H9 (cell line): ENCODE measurements at regions not wholly inside any gene's neighbourhood (a gene's known extent, or its start where the extent isn't known, plus 50 kb on each side); places are given as distances from the start of the nearest gene placed in this dataset.

Experiments used
- DNase-seq: peaks from one replicate; pipeline ENCODE4 v3.0.0-alpha.2; 2017
- H2AFZ ChIP-seq: one replicate; pipeline ENCODE4 v1.6.1; 2013; ENCODE audit warnings: mild to moderate bottlenecking, low read length, control low read depth, moderate library complexity
- H2AK5ac ChIP-seq: 2 replicates; pipeline ENCODE4 v1.6.1; 2013; ENCODE audit warnings: low read length, control low read depth, mixed read lengths; ENCODE audit not compliant: insufficient read length
- H2BK120ac ChIP-seq: one replicate; pipeline ENCODE4 v1.6.1; 2013; ENCODE audit warnings: low read depth, mild to moderate bottlenecking, low read length, control low read depth, inconsistent platforms; ENCODE audit not compliant: poor library complexity, severe bottlenecking
- H2BK12ac ChIP-seq: 2 replicates; pipeline ENCODE4 v1.6.1; 2013; ENCODE audit warnings: low read length, control low read depth, mixed read lengths, low read depth; ENCODE audit not compliant: insufficient read length
- H2BK15ac ChIP-seq: 2 replicates; pipeline ENCODE4 v1.6.1; 2013; ENCODE audit warnings: low read depth, low read length, control low read depth
- H2BK20ac ChIP-seq: one replicate; pipeline ENCODE4 v1.6.1; 2013; ENCODE audit warnings: low read depth, mild to moderate bottlenecking, low read length, control low read depth, inconsistent platforms; ENCODE audit not compliant: poor library complexity, severe bottlenecking
- H2BK5ac ChIP-seq: 2 replicates; pipeline ENCODE4 v1.6.1; 2013; ENCODE audit warnings: low read length, control low read depth, mixed read lengths; ENCODE audit not compliant: insufficient read length
- H3K14ac ChIP-seq: 2 replicates; pipeline ENCODE4 v1.6.1; 2013; ENCODE audit warnings: low read length, control low read depth; ENCODE audit not compliant: insufficient read depth
- H3K18ac ChIP-seq: 2 replicates; pipeline ENCODE4 v1.6.1; 2013; ENCODE audit warnings: low read depth, mild to moderate bottlenecking, mixed read lengths, low read length, control low read depth; ENCODE audit not compliant: insufficient read length
- H3K23ac ChIP-seq: 2 replicates; pipeline ENCODE4 v1.6.1; 2013; ENCODE audit warnings: low read length, control low read depth, mixed read lengths, low read depth; ENCODE audit not compliant: insufficient read length
- H3K23me2 ChIP-seq: 2 replicates; pipeline ENCODE4 v1.6.1; 2013; ENCODE audit warnings: low read depth, mild to moderate bottlenecking, mixed read lengths, low read length, control low read depth; ENCODE audit not compliant: insufficient read length, poor library complexity, severe bottlenecking
- H3K27ac ChIP-seq: 2 replicates; pipeline ENCODE4 v1.5.1; 2013; ENCODE audit warnings: low read length, control low read depth, mixed read lengths, low read depth; ENCODE audit not compliant: insufficient read length
- H3K27me3 ChIP-seq: 2 replicates; pipeline ENCODE4 v1.6.1; 2013; ENCODE audit warnings: low read length, control low read depth, inconsistent platforms; ENCODE audit not compliant: insufficient read depth
- H3K4ac ChIP-seq: 2 replicates; pipeline ENCODE4 v1.6.1; 2013; ENCODE audit warnings: low read depth, mild to moderate bottlenecking, control low read depth, inconsistent platforms, low read length, moderate library complexity
- H3K4me1 ChIP-seq: 2 replicates; pipeline ENCODE4 v1.6.1; 2013; ENCODE audit warnings: low read length, control low read depth, inconsistent platforms; ENCODE audit not compliant: insufficient read depth
- H3K4me2 ChIP-seq: 2 replicates; pipeline ENCODE4 v1.6.1; 2013; ENCODE audit warnings: low read length, control low read depth, mixed read lengths; ENCODE audit not compliant: insufficient read length, insufficient read depth
- H3K56ac ChIP-seq: 2 replicates; pipeline ENCODE4 v1.6.1; 2013; ENCODE audit warnings: low read depth, mild to moderate bottlenecking, mixed read lengths, low read length, control low read depth; ENCODE audit not compliant: insufficient read length
- H3K79me1 ChIP-seq: 2 replicates; pipeline ENCODE4 v1.6.1; 2013; ENCODE audit warnings: low read depth, mild to moderate bottlenecking, moderate library complexity, low read length, control low read depth, inconsistent platforms; ENCODE audit not compliant: insufficient read depth, poor library complexity, severe bottlenecking
- H3K79me2 ChIP-seq: 2 replicates; pipeline ENCODE4 v1.6.1; 2013; ENCODE audit warnings: low read length, control low read depth, inconsistent platforms; ENCODE audit not compliant: insufficient read depth
- H3K9ac ChIP-seq: 2 replicates; pipeline ENCODE4 v1.6.1; 2013; ENCODE audit warnings: low read length, control low read depth, mixed read lengths; ENCODE audit not compliant: insufficient read length; ENCODE audit errors: extremely low read depth
- H3K9me3 ChIP-seq: one replicate; pipeline ENCODE4 v1.6.1; 2013; ENCODE audit warnings: low read depth, low read length, inconsistent platforms; ENCODE audit not compliant: control insufficient read depth
- H3T11ph ChIP-seq: one replicate; pipeline ENCODE4 v1.6.1; 2013; ENCODE audit warnings: mild to moderate bottlenecking, low read length, control low read depth, inconsistent platforms
- H4K20me1 ChIP-seq: one replicate; pipeline ENCODE4 v1.6.1; 2013; ENCODE audit not compliant: control insufficient read depth, insufficient read length, insufficient read depth
- H4K5ac ChIP-seq: 2 replicates; pipeline ENCODE4 v1.6.1; 2013; ENCODE audit warnings: low read depth, mild to moderate bottlenecking, mixed read lengths, low read length, control low read depth; ENCODE audit not compliant: insufficient read length
- H4K8ac ChIP-seq: replicated peaks from 2 replicates; pipeline ENCODE4 v1.6.1; 2013; ENCODE audit warnings: low read length, control low read depth, mixed read lengths, low read depth; ENCODE audit not compliant: insufficient read length
- H4K91ac ChIP-seq: 2 replicates; pipeline ENCODE4 v1.6.1; 2013; ENCODE audit warnings: low read depth, mild to moderate bottlenecking, moderate library complexity, mixed read lengths, low read length, control low read depth; ENCODE audit not compliant: insufficient read length
- H3K27ac Mint-ChIP-seq, 3 experiments: 2 replicates in 2 of 3; 3 replicates in 1 of 3; pipeline ENCODE4 v1.8.0; 2020 to 2021; ENCODE audit warnings: mixed read lengths in 3 of 3, mild to moderate bottlenecking in 1 of 3, moderate library complexity in 1 of 3
- H3K27me3 Mint-ChIP-seq: 2 replicates; pipeline ENCODE4 v1.8.0; 2021; ENCODE audit warnings: low read depth, mild to moderate bottlenecking, moderate library complexity, mixed read lengths
- H3K36me3 Mint-ChIP-seq, 3 experiments: 2 replicates in 2 of 3; 3 replicates in 1 of 3; pipeline ENCODE4 v1.8.0; 2020 to 2021; ENCODE audit warnings: low read depth in 3 of 3, mixed read lengths in 3 of 3; ENCODE audit not compliant: insufficient read depth in 1 of 3
- H3K4me1 Mint-ChIP-seq, 2 experiments: 2 replicates each; pipeline ENCODE4 v1.8.0; 2020; ENCODE audit warnings: mixed read lengths in 2 of 2
- H3K4me3 Mint-ChIP-seq, 2 experiments: 2 replicates in 1 of 2; 3 replicates in 1 of 2; pipeline ENCODE4 v1.8.0; 2020 to 2021; ENCODE audit warnings: mild to moderate bottlenecking in 2 of 2, mixed read lengths in 2 of 2, moderate library complexity in 1 of 2
- H3K9me3 Mint-ChIP-seq, 2 experiments: 2 replicates in 1 of 2; 3 replicates in 1 of 2; pipeline ENCODE4 v1.8.0; 2020; ENCODE audit warnings: mild to moderate bottlenecking in 2 of 2, mixed read lengths in 2 of 2, moderate library complexity in 1 of 2
- CTCF ChIP-seq: fragments of 200-600 bp; sonication (generic); conservative IDR thresholded peaks from 3 replicates; pipeline ENCODE4 v1.8.0; 2021; ENCODE audit warnings: antibody characterized with exemption, mild to moderate bottlenecking
- WGBS: extraction: QIAGEN DNeasy Blood & Tissue Kit; methylation state at CpG from one replicate; pipeline ENCODE4 v1.1.7; 2013; ENCODE audit warnings: missing lambda C conversion rate, low lambda C conversion rate, mixed read lengths; ENCODE audit not compliant: insufficient read length; ENCODE audit errors: extremely low coverage; 5-methylcytosine and 5-hydroxymethylcytosine counted together

- H3K27me3 Mint-ChIP-seq: no peaks in the 10 kb centered on the region; the same call in 1 of the 2 replicates
- Histone ChIP-seq H3K27ac (no peak overlapping the region), H3K79me1 (no peaks in the 10 kb centered on the region), H3K27me3 (no peaks in the 10 kb centered on the region), H4K8ac (no peak overlapping the region), H3K56ac (no peak overlapping the region), H3K18ac (no peak overlapping the region), H2BK12ac (no peak overlapping the region), H3T11ph (no peak overlapping the region), H3K23ac (no peak overlapping the region), H4K5ac (no peak overlapping the region), H2AK5ac (no peak overlapping the region), H2AFZ (no peak overlapping the region), H2BK15ac (no peak overlapping the region), H3K79me2 (no peaks in the 10 kb centered on the region), H3K9ac (no peak overlapping the region), H3K14ac (no peak overlapping the region), H4K20me1 (no peaks in the 10 kb centered on the region), H3K4ac (no peak overlapping the region), H3K4me1 (no peaks in the 10 kb centered on the region), H4K91ac (no peak overlapping the region), H2BK5ac (no peak overlapping the region), H2BK20ac (no peak overlapping the region), H3K23me2 (no peaks in the 10 kb centered on the region), H3K9me3 (no peaks in the 10 kb centered on the region), H3K4me2 (no peak overlapping the region), H2BK120ac (no peak overlapping the region)
- no peak for TF ChIP-seq CTCF
- DNase-seq: no peak
- H3K36me3 Mint-ChIP-seq: peaks cover 0 to 2% (median 0%) of the 10 kb centered on the region in 3 experiments; a peak in 1 of 7 replicates
- peaks cover 12 to 27% of the 10 kb centered on the region in 2 experiments for H3K4me1 Mint-ChIP-seq
- no CpG with 5 or more reads among the region's 3 CpGs for WGBS
- H3K4me3 Mint-ChIP-seq: no peak overlapping the region
- H3K27ac Mint-ChIP-seq: 0 out of 7 replicates have a peak overlapping the region, but pooled peaks of 1 of the 3 experiments have one; percentile 73
- no peaks in the 10 kb centered on the region for H3K9me3 Mint-ChIP-seq
These were observed 53.8 kb upstream of the KLF9 start for GRCh38 chr9:70468291-70468690.
